ENCODE measurements at regions not wholly inside any gene's neighbourhood (a gene's known extent, or its start where the extent isn't known, plus 50 kb on each side); places are given as distances from the start of the nearest gene placed in this dataset.

DNA sequence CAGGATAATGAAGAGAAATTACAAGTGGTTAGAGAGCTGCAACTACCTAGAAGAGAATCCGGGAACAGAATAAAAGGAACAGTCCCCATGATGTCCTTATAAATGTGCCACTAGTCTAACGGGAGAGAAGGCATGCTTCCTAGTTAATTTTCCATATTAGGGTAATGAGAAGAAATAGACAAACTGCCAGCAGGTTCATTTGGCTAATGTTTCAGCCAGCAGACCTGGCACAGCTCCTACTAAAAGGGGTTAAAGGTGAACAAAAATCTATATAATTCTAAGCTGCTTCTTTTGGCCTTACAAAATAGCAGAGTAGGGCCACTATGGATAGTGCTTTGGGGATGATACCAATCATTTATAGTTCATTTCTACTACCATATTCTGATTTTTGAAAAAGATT lies 845.3 kb upstream of the GCFC2 start:
- TF ChIP-seq, protein P1, sequence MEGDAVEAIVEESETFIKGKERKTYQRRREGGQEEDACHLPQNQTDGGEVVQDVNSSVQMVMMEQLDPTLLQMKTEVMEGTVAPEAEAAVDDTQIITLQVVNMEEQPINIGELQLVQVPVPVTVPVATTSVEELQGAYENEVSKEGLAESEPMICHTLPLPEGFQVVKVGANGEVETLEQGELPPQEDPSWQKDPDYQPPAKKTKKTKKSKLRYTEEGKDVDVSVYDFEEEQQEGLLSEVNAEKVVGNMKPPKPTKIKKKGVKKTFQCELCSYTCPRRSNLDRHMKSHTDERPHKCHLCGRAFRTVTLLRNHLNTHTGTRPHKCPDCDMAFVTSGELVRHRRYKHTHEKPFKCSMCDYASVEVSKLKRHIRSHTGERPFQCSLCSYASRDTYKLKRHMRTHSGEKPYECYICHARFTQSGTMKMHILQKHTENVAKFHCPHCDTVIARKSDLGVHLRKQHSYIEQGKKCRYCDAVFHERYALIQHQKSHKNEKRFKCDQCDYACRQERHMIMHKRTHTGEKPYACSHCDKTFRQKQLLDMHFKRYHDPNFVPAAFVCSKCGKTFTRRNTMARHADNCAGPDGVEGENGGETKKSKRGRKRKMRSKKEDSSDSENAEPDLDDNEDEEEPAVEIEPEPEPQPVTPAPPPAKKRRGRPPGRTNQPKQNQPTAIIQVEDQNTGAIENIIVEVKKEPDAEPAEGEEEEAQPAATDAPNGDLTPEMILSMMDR (IDR thresholded peaks at IDR 0.05): no peak
- TF ChIP-seq POLR2A (IDR thresholded peaks at IDR 0.05) (no peak), POLR2AphosphoS5 (IDR thresholded peaks at IDR 0.05) (no peak)
